ENCODE measurements at regions not wholly inside any gene's neighbourhood (a gene's known extent, or its start where the extent isn't known, plus 50 kb on each side); places are given as distances from the start of the nearest gene placed in this dataset.
A peak's percentile ranks its signal among the peaks of the same experiment; 100 is the strongest.

GRCh38 chr5:68953231-68953874 lies 140.5 kb upstream of the SLC30A5 start:
- H3K4me3 ChIP-seq (replicated peaks; ENCODE audit: low read depth, low read length), result no peak overlapping the region
- DNase-seq (ENCODE audit: extremely low read depth, low read depth), result peak; percentile 22
- TF ChIP-seq CTCF (IDR thresholded peaks at IDR 0.05; ENCODE audit: low read depth, low read length, missing control alignments), result no peak

GRCh38 chr5:68953875-68954617 lies 139.8 kb upstream of the SLC30A5 start:
- DNase-seq (ENCODE audit: extremely low read depth, low read depth), result peak; percentile 40
- no peak for TF ChIP-seq CTCF (IDR thresholded peaks at IDR 0.05; ENCODE audit: low read depth, low read length, missing control alignments)
- H3K4me3 ChIP-seq (replicated peaks; ENCODE audit: low read depth, low read length), result no peak overlapping the region

- no peak overlapping the region for H3K4me3 ChIP-seq (replicated peaks; ENCODE audit: low read depth, low read length)
- DNase-seq (ENCODE audit: extremely low read depth, low read depth), result no peak
- TF ChIP-seq CTCF (IDR thresholded peaks at IDR 0.05; ENCODE audit: low read depth, low read length, missing control alignments), result no peak
Measured at GRCh38 chr5:68954618-68954910, 139.2 kb upstream of the SLC30A5 start.

- no peak for TF ChIP-seq CTCF (IDR thresholded peaks at IDR 0.05; ENCODE audit: low read depth, low read length, missing control alignments)
- H3K4me3 ChIP-seq (replicated peaks; ENCODE audit: low read depth, low read length), result no peak overlapping the region
- DNase-seq (ENCODE audit: extremely low read depth, low read depth), result no peak
Measured at GRCh38 chr5:68957591-68957990, 136.2 kb upstream of the SLC30A5 start.

DNA sequence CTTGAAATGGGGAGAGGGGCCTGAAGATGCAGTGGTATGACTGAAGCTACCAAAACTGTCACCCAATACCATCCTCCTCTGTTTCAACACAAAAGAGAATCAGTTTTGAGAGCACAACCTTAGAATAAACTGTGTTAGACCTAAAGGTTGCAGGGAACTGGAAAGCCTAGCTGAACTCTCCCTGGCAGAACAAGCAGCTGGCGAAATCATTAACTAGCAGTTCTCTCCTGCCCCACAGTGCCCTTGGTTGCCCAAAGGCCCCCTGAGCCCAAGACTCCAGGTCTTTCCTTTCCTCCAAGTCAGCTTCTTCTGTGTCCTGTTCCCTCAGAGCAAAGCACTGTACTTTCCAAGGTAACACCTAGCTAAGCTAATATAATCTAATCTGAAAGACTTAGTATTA lies 135.4 kb upstream of the SLC30A5 start:
- H3K4me3 ChIP-seq (replicated peaks; ENCODE audit: low read depth, low read length), result no peak overlapping the region
- TF ChIP-seq CTCF (IDR thresholded peaks at IDR 0.05; ENCODE audit: low read depth, low read length, missing control alignments), result no peak
- DNase-seq (ENCODE audit: extremely low read depth, low read depth), result no peak

- no peak overlapping the region for H3K4me3 ChIP-seq (replicated peaks; ENCODE audit: low read depth, low read length)
- no peak for DNase-seq (ENCODE audit: extremely low read depth, low read depth)
- TF ChIP-seq CTCF (IDR thresholded peaks at IDR 0.05; ENCODE audit: low read depth, low read length, missing control alignments), result no peak
Measured at GRCh38 chr5:68960456-68960855, 133.4 kb upstream of the SLC30A5 start.

Data from HFF-Myc (cell line).